HepG2 (cell line): ENCODE measurements at regions not wholly inside any gene's neighbourhood (a gene's known extent, or its start where the extent isn't known, plus 50 kb on each side); places are given as distances from the start of the nearest gene placed in this dataset.

Experiments
- ATAC-seq: fragments of 200-7000 bp; cut with Tn5 transposase; 3 replicates; pipeline ENCODE4 v1.9.1; 2020; ENCODE audit warnings: mild to moderate bottlenecking, moderate library complexity
- BruUV-seq: library from RNA; stranded (reverse); fragments of 400-500 nt; replicated peaks from 2 replicates; lab custom pipeline; 2021; lab: Mats Ljungman, UMichigan
- CTCF ChIA-PET: fragments of 300-600 bp; formaldehyde crosslinking; extraction: SDS; loops from one replicate; lab custom pipeline; 2021; ENCODE audit warnings: low total read pairs, inconsistent platforms, low intra/inter-chr PET ratio; lab: Yijun Ruan, JAX
- POLR2A ChIA-PET: fragments of 350-600 bp; sonication (Branson Sonifier 250); formaldehyde crosslinking; loops from one replicate; lab custom pipeline; 2020; ENCODE audit warnings: antibody characterized with exemption, inconsistent platforms; lab: Yijun Ruan, JAX
- DNase-seq: peaks from one replicate; pipeline ENCODE4 v3.0.0-alpha.2; 2015; ENCODE audit warnings: low spot score
- FAIRE-seq: peaks from 3 replicates; lab custom pipeline; 2011; peaks lifted over from hg19 to GRCh38; lab: Jason Lieb, UNC
- H2AFZ ChIP-seq: one replicate; pipeline ENCODE4 v1.6.1; 2011; ENCODE audit warnings: low read length, inconsistent platforms
- H3K27ac ChIP-seq: fragments of 300-600 bp; 3 replicates; pipeline ENCODE4 v1.8.0; 2011; ENCODE audit warnings: mixed run types, mild to moderate bottlenecking, mixed read lengths, low read length, inconsistent platforms; ENCODE audit not compliant: insufficient read depth; ENCODE audit errors: extremely low read length
- H3K27me3 ChIP-seq, 2 experiments: fragments of 200-600 bp in 1 of 2; 2 replicates in 1 of 2; 3 replicates in 1 of 2; pipeline versions ENCODE4 v1.6.0 to v1.8.0; 2011; ENCODE audit warnings: low read length in 2 of 2, mild to moderate bottlenecking in 2 of 2, moderate library complexity in 2 of 2, inconsistent platforms in 1 of 2; ENCODE audit not compliant: insufficient read depth in 2 of 2, control insufficient read depth in 1 of 2
- H3K36me3 ChIP-seq, 2 experiments: fragments of 200-600 bp in 1 of 2; replicated peaks in 1 of 2; 2 replicates in 1 of 2; 3 replicates in 1 of 2; pipeline versions ENCODE4 v1.5.1 to v1.8.0; 2011; ENCODE audit warnings: low read length in 2 of 2, inconsistent platforms in 1 of 2; ENCODE audit not compliant: insufficient read depth in 2 of 2, control insufficient read depth in 1 of 2
- H3K4me1 ChIP-seq: 2 replicates; pipeline ENCODE4 v1.5.1; 2012; ENCODE audit warnings: low read length, inconsistent platforms; ENCODE audit not compliant: insufficient read depth
- H3K4me2 ChIP-seq: 2 replicates; pipeline ENCODE4 v1.6.0; 2011; ENCODE audit warnings: low read depth, low read length, inconsistent platforms
- H3K4me3 ChIP-seq, 3 experiments: fragments of 200-600 bp in 1 of 3; sonication (generic), shearing (Covaris generic) in 1 of 3; replicated peaks in 1 of 3; 2 replicates each; pipeline ENCODE4 v1.5.1; 2011 to 2016; ENCODE audit warnings: low read length in 3 of 3, inconsistent platforms in 2 of 3, low read depth in 2 of 3, mild to moderate bottlenecking in 2 of 3, control low read depth in 1 of 3, mixed read lengths in 1 of 3; ENCODE audit not compliant: insufficient read depth in 1 of 3
- H3K79me2 ChIP-seq: one replicate; pipeline ENCODE4 v1.6.1; 2011; ENCODE audit warnings: low read length, inconsistent platforms; ENCODE audit not compliant: insufficient read depth
- H3K9ac ChIP-seq: 2 replicates; pipeline ENCODE4 v1.6.0; 2011; ENCODE audit warnings: mild to moderate bottlenecking, low read depth, low read length, inconsistent platforms; ENCODE audit not compliant: insufficient read depth
- H3K9me3 ChIP-seq: 2 replicates; pipeline ENCODE4 v1.5.1; 2012; ENCODE audit warnings: mild to moderate bottlenecking, low read length
- H4K20me1 ChIP-seq: 2 replicates; pipeline ENCODE4 v1.6.0; 2011; ENCODE audit warnings: inconsistent platforms, mild to moderate bottlenecking, low read length, moderate library complexity; ENCODE audit not compliant: insufficient read depth
- CEBPZ ChIP-seq: IDR thresholded peaks from 2 replicates; pipeline ENCODE4 v1.6.1; 2012; ENCODE audit warnings: low read length, improper control_type of control experiment
- SIX1 ChIP-seq: sonication (generic); formaldehyde crosslinking; IDR thresholded peaks from 2 replicates; pipeline ENCODE4 v1.4.0; 2020; ENCODE audit warnings: missing genetic modification reagents, borderline replicate concordance
- WGBS: methylation state at CpG from one replicate; pipeline ENCODE4 v1.1.6; 2017; ENCODE audit warnings: low lambda C conversion rate; 5-methylcytosine and 5-hydroxymethylcytosine counted together
- in situ Hi-C: cut with HindIII; loops from 2 replicates; pipeline ENCODE4 v1.10.0; 2017; ENCODE audit warnings: low pct_unique_long_range_greater_than_20kb; ENCODE audit not compliant: extremely low pct_ligation_motif_present
- intact Hi-C: fragments of 100-400 bp; cut with micrococcal nuclease; formaldehyde crosslinking; loops from one replicate; pipeline ENCODE4 v1.10.0; 2022; ENCODE audit not compliant: unreplicated experiment
- TF ChIP-seq, protein P1 (sequence below): sonication (generic); formaldehyde crosslinking; IDR thresholded peaks from 2 replicates; pipeline ENCODE4 v1.5.0; 2020; ENCODE audit warnings: mild to moderate bottlenecking, missing genetic modification reagents, borderline replicate concordance

DNA sequence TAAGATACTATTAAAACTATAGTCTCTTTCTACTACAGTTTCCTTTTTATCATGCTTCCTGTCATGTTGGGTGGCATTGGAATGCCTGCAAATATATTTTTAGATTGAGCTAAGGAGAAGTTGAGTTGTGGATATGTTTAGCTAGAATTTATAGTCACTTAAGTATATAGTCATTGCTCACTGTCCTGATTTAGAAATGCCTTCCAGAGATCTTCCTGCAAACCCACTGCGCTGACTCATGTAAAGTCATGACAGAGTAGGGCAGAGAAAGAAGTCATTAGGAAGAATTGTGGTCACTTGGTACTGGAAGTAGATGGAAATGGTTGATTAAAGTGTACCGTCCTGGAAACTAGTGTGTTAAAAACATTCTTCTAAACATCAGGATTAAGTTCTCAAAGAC is 490.3 kb upstream of the PABPC4L start (continued):
- TF ChIP-seq, protein P1, sequence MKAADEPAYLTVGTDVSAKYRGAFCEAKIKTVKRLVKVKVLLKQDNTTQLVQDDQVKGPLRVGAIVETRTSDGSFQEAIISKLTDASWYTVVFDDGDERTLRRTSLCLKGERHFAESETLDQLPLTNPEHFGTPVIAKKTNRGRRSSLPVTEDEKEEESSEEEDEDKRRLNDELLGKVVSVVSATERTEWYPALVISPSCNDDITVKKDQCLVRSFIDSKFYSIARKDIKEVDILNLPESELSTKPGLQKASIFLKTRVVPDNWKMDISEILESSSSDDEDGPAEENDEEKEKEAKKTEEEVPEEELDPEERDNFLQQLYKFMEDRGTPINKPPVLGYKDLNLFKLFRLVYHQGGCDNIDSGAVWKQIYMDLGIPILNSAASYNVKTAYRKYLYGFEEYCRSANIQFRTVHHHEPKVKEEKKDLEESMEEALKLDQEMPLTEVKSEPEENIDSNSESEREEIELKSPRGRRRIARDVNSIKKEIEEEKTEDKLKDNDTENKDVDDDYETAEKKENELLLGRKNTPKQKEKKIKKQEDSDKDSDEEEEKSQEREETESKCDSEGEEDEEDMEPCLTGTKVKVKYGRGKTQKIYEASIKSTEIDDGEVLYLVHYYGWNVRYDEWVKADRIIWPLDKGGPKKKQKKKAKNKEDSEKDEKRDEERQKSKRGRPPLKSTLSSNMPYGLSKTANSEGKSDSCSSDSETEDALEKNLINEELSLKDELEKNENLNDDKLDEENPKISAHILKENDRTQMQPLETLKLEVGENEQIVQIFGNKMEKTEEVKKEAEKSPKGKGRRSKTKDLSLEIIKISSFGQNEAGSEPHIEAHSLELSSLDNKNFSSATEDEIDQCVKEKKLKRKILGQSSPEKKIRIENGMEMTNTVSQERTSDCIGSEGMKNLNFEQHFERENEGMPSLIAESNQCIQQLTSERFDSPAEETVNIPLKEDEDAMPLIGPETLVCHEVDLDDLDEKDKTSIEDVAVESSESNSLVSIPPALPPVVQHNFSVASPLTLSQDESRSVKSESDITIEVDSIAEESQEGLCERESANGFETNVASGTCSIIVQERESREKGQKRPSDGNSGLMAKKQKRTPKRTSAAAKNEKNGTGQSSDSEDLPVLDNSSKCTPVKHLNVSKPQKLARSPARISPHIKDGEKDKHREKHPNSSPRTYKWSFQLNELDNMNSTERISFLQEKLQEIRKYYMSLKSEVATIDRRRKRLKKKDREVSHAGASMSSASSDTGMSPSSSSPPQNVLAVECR (CRISPR knock-in tag) = no peak
- TF ChIP-seq CEBPZ = no peak

DNA sequence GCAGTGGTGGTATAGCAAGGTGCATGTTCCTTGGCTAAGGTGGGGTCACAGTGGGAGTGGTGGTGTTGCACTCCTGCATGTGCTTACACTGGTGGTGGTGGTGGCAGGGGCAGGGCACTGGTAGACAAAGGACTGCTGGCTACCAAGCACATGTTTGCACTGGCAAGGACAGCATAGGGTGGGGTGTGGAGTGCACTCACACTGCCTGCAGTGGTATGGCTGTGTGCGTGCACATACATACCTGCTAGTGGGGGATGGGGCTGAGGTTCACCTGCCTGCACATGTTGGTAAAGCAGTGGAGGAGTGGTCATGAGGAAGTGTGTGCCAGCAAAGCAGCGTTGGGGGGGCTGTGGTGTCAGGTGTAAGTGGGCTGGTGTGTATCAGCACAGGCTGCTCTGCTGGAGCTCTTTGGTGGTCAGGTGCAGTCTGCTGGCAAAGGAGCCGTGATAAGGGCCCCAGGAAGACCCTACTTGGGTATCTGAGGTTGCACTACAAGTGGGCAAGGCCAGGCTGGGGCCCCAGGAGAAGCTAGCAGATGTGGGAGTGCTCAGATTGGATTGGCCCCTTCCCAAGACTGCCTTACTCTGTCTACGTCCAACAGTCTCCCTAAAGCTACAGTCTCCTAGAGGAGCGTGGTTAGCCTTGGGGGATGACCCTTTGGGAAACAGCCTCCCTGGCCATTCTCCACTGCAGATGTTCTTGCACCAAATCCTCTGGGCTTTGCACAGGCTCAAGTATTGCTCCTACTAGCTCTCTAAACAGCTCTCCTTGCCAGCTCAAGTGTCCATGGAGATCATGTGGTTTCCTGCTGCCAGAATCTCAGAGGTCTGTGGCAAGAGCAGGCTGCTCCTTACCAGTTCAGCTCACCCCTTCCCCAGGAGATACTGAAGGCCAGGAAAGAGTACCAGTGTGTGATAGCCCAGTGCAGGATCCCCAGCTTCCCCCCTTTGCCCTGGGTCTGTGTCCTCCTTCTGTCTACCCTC is 486.3 kb upstream of the PABPC4L start:
- ATAC-seq = no peak
- WGBS = no CpG with 5 or more reads among the region's 5 CpGs

More for the DNA sequence above, 486.3 kb upstream of the PABPC4L start:
- ChIA-PET CTCF (no interaction called here), POLR2A (no interaction called here)
- Histone ChIP-seq H3K9me3 (no peaks in the 10 kb centered on the region), H4K20me1 (no peaks in the 10 kb centered on the region), H3K27ac (no peak overlapping the region), H3K4me1 (no peaks in the 10 kb centered on the region), H3K4me2 (no peak overlapping the region), H2AFZ (no peak overlapping the region), H3K27me3 (no peaks in the 10 kb centered on the region), H3K4me3 (no peak overlapping the region), H3K9ac (no peak overlapping the region), H3K79me2 (no peaks in the 10 kb centered on the region), H3K36me3 (no peaks in the 10 kb centered on the region)
- intact Hi-C loops (no loop called here), in situ Hi-C loops (no loop called here)
- BruUV-seq = no TSS peak
- DNase-seq (no peak), FAIRE-seq (no peak)
- TF ChIP-seq SIX1 (CRISPR knock-in tag) = no peak
